CMK (cell line): ENCODE measurements at regions not wholly inside any gene's neighbourhood (a gene's known extent, or its start where the extent isn't known, plus 50 kb on each side); places are given as distances from the start of the nearest gene placed in this dataset.
"Not testable (repeated sequence)": the region's sequence is repeated elsewhere in the genome, so short reads cannot be mapped to it uniquely, and the experiment has no call there.

Experiments
- DNase-seq: peaks from one replicate; pipeline ENCODE4 v3.0.0-alpha.2; 2010; ENCODE audit warnings: low read depth

DNA sequence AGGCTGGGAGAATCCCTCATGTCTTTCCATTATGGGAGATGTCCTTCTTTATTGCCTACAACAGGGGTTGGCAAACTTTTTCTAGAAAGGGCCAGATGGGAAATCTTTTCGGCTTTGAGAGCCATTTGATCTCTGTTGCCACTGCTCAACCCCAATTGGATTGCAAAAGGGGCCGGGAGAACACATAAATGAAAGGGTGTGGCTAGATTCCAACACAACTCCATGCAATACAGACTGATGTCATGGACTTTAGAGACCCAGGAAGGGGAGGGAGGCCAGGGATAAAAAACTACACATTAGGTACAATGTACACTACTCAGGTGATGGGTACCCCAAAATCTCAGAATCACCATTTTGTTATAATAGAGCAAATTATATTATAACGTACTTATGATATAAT lies 97.6 kb upstream of the SIM2 start:
- DNase-seq, result no peak

DNA sequence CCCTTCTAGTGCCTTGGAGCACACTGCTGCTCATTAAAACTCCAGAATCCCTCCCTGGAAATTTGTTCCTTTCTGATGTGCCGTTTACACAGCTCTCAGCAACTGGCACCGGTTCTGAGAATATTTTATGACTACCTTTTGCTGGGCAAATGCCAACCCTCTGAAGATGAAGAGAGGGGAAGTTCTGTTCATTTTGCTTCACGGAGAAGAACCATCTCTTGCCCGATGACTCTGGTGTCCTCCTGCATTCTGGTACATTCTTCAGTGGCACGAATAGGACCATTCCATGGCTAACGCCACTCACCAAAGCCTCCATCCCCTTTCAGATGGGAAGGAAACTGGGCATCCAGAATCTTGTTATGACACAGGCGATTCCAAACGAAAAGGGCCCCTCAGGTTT lies 96.2 kb upstream of the SIM2 start:
- DNase-seq, result no peak

GRCh38 chr21:36603221-36603620 lies 95.7 kb upstream of the SIM2 start:
- DNase-seq, result no peak

DNA sequence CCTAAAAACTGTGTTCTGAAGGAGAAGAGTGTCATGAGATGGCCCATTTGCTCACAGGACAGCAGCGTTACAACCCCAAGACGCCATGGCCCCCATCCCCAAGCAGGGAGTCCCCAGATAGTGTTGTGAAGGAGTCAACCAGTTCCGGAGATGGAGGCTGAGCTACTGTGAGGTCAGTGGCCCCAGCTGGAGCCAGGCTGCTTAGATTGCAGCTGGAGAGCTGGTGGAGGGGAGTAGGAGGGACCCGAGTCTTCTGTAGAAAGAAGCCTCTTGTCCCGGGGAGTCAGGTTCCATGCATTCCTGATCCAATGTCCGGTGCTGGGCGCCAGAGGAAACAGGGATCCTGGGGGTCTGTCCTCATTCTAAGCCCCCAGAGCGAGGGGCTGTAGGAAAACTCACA lies 93.5 kb upstream of the SIM2 start:
- DNase-seq, result no peak

- DNase-seq, result no peak
Observed at GRCh38 chr21:36606287-36606982, 92.5 kb upstream of the SIM2 start.

DNA sequence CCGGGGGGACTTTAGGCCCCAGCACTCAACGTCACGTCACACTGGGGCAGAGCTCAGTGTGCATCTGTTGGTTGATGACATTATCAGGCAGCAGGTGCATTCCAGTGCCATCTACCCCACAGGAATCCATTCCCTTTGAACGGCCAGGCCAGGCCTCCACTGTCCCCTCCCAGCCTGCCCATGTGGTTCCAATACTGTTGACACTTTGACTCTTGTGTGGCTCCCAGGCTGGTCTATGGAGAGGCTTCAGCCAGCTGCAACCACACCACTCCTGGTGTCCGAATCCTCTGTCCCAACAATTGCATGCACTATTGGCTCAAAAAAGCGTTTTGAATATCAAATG lies 92.0 kb upstream of the SIM2 start:
- DNase-seq, result no peak

DNA sequence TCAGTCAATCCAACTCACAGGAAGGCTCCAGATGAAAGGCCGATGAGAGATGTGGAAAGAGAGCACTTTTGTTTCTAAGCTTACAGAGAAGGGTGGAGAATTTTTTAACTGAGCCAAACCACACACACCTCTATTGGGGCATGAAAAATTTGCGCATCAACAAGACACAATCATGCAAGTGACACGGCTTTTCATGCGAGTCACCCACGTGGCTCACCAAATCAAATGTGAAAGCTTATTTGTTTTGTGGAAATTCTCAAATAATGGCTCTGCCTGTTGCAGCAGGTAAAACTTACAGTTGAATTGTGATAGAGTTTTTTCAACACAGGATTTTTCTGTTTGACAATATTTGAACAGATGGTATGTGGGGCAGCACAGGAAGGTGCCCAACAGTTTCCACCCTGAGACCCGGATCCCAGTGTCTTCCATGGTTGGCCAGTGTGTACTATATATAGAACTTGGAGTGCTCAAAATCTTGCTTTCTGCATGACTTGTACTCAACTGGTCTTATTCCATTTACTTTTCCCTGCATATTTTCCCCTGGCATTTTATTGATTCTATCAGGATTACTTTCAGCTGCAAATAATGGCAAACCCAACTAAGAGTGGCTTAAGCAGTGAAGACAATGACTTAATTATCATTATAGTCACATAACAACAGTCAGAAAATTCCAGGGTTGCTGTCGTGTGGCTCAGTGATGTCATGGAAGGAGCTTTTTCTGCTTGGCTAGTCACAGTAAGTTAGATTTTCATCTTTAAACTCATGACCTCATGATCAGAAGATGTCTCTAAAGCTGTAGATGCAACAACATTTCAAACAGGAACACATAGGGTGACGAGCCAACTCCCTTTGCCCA lies 90.6 kb upstream of the SIM2 start:
- DNase-seq, result no peak

DNA sequence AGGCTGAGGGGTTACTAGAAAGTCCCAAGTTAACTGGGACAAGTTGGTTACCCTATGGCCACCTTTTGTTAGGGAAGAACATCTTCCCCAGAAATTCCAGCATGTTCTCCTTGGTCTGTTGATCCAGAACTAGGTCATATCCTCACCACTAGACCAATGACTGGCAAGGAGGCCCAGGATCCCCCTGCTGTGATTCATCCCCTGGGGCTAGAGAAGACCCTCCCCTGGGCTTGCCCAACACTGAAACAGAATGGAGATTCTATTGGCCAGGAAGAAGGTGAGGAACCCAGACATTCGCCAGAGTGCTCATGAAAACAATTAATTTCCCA lies 90.1 kb upstream of the SIM2 start:
- no peak for DNase-seq

GRCh38 chr21:36609654-36610053 lies 89.3 kb upstream of the SIM2 start:
- no peak for DNase-seq

- DNase-seq, result no peak
Observed at GRCh38 chr21:36610201-36610600, 88.7 kb upstream of the SIM2 start.

DNA sequence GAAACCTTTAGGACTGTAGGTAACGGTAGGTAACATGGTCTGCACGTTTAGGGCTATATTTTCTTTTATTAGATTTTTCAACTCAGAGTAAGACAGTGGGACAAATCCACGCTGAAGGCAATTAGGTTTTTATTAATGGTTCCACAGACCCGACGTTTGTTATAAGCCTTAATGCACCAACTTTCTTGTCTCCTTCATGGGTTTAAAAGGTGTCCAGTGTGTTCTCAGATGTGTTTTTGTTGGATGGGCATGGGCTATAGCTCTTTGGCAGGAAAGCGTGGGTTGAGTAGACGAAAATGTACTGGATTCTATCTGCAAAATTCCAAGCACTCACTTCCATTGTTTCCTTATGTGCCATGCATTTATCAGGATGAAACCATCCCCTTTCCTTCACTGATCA lies 88.0 kb upstream of the SIM2 start:
- DNase-seq, result no peak

- DNase-seq, result no peak
Observed at GRCh38 chr21:36611379-36611778, 87.5 kb upstream of the SIM2 start.

DNA sequence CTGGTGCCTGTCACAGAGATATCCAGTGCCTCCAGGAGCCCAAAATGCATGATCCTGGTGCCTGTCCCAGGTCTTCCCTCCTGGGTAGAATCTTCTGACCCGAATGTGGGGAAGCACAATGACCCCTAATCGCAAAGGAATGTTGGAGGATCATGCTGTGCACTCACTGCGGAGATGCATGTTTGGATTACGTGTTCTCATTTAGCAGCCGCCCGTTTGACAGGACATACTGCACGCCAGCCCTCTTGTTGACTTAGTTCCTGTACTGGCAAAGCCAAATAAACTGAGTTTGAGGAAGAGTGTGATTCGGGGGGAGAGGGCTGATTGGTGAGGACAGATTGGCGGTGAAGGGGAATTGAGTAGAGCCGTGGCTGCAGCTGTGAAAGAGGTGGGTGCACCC lies 85.9 kb upstream of the SIM2 start:
- DNase-seq, result no peak

DNA sequence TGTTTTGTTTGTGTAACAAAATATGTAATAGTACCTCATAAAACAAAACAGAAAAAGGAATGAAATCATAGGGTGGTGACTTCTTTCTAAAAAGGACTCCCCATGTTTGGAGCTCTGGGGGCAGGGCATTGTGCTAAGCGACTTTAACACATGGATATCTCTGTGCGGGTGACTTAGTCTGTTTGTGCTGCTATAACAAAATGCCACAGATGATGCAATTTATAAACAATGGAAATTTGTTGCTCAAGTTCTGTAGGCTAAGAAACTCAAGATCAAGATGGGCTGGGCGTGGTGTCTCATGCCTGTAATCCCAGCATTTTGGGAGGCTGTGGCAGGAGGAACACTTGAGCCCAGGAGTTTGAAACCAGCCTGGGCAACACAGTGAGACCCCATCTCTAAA lies 85.4 kb upstream of the SIM2 start:
- no peak for DNase-seq

DNA sequence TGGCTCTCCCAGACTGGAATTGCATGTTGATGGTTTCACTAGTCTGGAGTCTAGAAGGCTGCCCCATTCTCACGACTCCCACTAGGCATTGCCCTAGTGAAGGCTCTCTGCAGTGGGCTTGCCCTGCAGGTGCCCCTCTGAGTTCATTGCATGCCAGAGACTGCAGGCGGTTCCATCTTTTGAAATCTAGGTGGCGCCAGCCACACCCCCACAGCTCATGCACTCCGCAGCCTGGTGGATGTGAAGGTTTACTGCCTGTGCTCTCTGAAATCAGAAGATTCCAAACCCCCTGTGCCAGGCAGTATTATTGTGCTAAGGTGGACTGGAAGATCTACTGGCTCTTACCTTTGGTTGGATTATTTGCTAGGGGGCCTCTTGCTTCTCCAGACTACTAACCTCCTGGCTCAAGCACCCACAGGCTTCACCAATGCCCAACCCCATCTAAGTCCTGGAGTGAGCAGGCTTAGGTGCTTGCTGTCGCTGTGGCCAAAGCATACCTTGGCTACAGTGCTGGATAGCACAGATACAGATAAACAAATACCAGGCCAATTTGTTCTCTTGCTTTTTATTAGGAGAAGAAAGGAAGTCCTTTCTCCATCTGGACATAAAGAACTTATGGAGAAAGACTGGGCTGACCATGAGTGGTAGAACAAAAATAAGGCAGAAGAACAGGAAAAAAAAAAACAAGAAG lies 83.5 kb upstream of the SIM2 start:
- no peak for DNase-seq

- not testable (repeated sequence) for DNase-seq
Observed at GRCh38 chr21:36616773-36617172, 82.1 kb upstream of the SIM2 start.

- not testable (repeated sequence) for DNase-seq
Observed at GRCh38 chr21:36621794-36622193, 77.1 kb upstream of the SIM2 start.

GRCh38 chr21:36624105-36624504 lies 74.8 kb upstream of the SIM2 start:
- DNase-seq, result no peak

DNA sequence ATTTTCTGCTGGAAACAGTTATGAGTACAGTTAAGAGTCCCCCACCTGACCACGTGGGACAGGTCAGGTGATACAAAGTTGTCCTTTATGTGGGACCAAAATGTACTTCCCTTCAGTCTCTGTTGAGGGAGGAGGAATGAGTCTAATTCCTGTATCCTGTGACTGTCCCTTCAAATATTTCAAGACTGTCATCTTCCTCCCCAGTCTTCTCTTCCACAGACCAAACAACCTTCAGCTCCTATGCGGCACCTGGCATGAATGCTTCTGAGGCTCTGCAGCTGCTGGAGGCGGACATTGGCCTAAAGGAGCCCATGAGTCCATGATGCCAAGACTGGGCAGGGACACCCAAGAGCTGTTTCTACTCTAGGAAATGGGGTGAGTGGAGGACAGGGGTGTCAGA lies 72.1 kb upstream of the SIM2 start:
- DNase-seq, result no peak

- no peak for DNase-seq
Observed at GRCh38 chr21:36627242-36627641, 71.7 kb upstream of the SIM2 start.

DNA sequence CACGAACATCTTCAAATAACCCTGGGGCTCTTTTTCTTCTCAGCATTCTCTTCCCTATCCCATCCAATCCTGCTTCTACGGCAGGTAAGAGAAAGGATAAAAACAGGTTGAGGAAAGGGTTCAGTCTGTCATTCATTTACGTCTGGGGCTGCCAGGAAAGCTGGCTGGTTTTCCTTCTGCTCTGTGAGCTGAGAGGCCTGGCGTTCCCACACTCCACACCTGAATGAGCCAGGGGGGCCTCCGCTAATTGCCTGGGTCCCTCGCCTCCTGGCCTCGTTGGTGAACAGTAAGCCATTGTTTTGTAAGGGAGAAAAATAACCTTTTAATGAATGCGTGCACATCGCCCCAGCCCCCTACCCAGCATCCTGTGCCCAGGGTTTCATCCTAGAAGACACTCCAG lies 70.8 kb upstream of the SIM2 start:
- DNase-seq, result no peak

DNA sequence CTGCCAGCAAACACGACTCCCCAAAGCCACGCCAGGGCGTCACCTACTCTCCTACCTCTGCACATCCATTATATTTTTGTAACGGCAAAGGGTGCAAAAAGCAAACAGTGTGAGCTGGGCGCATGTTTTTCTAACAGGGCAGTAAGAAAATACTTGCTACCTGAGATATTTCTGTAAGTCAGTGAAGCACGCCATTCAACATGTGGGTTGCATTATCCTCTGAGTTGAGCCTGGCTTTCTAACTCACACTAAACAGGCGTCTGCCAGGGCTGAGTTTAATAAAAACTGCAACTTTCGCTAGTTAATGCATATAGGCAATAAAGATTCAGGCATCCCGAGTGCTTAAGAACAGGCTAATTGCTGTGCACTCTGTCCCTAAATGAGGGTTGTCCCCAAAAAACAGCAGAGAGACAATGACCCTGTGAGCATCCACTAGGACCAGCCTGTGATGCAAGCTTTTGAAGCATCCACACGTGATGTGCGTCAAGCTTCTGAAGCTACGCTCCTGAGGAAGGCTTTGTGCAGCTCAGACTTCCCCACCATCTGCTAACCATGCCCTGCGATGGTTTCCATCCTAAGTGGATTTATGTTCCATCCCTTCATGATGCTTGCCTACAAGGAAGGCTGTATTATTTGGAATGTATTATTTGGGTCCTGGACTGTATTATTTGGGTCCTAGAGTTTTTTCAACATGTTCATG lies 70.0 kb upstream of the SIM2 start:
- DNase-seq, result no peak
